T-helper 17 cell (primary cell): ENCODE measurements at regions not wholly inside any gene's neighbourhood (a gene's known extent, or its start where the extent isn't known, plus 50 kb on each side); places are given as distances from the start of the nearest gene placed in this dataset.

Experiments used
- ATAC-seq: fragments of 150-1000 bp; cut with Tn5 transposase; 2 replicates; pipeline ENCODE4 v1.10.0; 2021; ENCODE audit warnings: mild to moderate bottlenecking, moderate library complexity
- DNase-seq, 3 donors: peaks; one replicate each; pipeline versions ENCODE4 v3.0.0 to v3.0.0-alpha.2; 2020 to 2021
- H3K9me3 ChIP-seq: one replicate; pipeline ENCODE4 v1.7.0; 2013; ENCODE audit warnings: low read length, mild to moderate bottlenecking; ENCODE audit not compliant: control insufficient read depth, poor library complexity, severe bottlenecking
- H3K27ac Mint-ChIP-seq: one replicate; pipeline ENCODE4 v1.8.0; 2022; ENCODE audit warnings: mild to moderate bottlenecking, moderate library complexity, mixed read lengths
- H3K27me3 Mint-ChIP-seq: one replicate; pipeline ENCODE4 v1.8.0; 2022; ENCODE audit warnings: mixed read lengths
- H3K36me3 Mint-ChIP-seq: one replicate; pipeline ENCODE4 v1.8.0; 2022; ENCODE audit warnings: low read depth, mixed read lengths
- H3K4me1 Mint-ChIP-seq: one replicate; pipeline ENCODE4 v1.8.0; 2022; ENCODE audit warnings: mild to moderate bottlenecking, mixed read lengths
- H3K4me3 Mint-ChIP-seq: one replicate; pipeline ENCODE4 v1.8.0; 2022; ENCODE audit warnings: mild to moderate bottlenecking, moderate library complexity, mixed read lengths

GRCh38 chr16:82567175-82567574 is 59.6 kb upstream of the CDH13 start:
- H3K27ac Mint-ChIP-seq = no peak overlapping the region
- DNase-seq = no peak

GRCh38 chr16:82563401-82563800 is 63.4 kb upstream of the CDH13 start:
- no peak for DNase-seq
- Mint-ChIP-seq H3K36me3 (no peaks in the 10 kb centered on the region), H3K4me3 (no peak overlapping the region), H3K27me3 (no peaks in the 10 kb centered on the region), H3K4me1 (no peaks in the 10 kb centered on the region), H3K27ac (no peak overlapping the region)
- ATAC-seq = no peak
- H3K9me3 ChIP-seq = no peaks in the 10 kb centered on the region

More at GRCh38 chr16:82567175-82567574, 59.6 kb upstream of the CDH13 start:
- ATAC-seq = no peak
- Mint-ChIP-seq H3K36me3 (no peaks in the 10 kb centered on the region), H3K27me3 (peaks cover 14% of the 10 kb centered on the region), H3K4me3 (no peak overlapping the region), H3K4me1 (no peaks in the 10 kb centered on the region)
- H3K9me3 ChIP-seq = no peaks in the 10 kb centered on the region

- H3K9me3 ChIP-seq = no peaks in the 10 kb centered on the region
- DNase-seq (no peak), ATAC-seq (no peak)
- H3K27me3 Mint-ChIP-seq = no peaks in the 10 kb centered on the region
- no peaks in the 10 kb centered on the region for H3K36me3 Mint-ChIP-seq
- H3K4me3 Mint-ChIP-seq = no peak overlapping the region
- no peaks in the 10 kb centered on the region for H3K4me1 Mint-ChIP-seq
- no peak overlapping the region for H3K27ac Mint-ChIP-seq
These were observed 64.5 kb upstream of the CDH13 start for GRCh38 chr16:82562183-82562683.

GRCh38 chr16:82560805-82561325 is 65.9 kb upstream of the CDH13 start:
- ATAC-seq (no peak), DNase-seq (no peak)
- no peaks in the 10 kb centered on the region for H3K27me3 Mint-ChIP-seq
- no peak overlapping the region for H3K27ac Mint-ChIP-seq
- no peaks in the 10 kb centered on the region for H3K9me3 ChIP-seq
- H3K36me3 Mint-ChIP-seq = no peaks in the 10 kb centered on the region
- H3K4me1 Mint-ChIP-seq = no peaks in the 10 kb centered on the region
- no peak overlapping the region for H3K4me3 Mint-ChIP-seq

GRCh38 chr16:82544378-82545160 is 82.2 kb upstream of the CDH13 start:
- Mint-ChIP-seq H3K27me3 (peaks cover 50% of the 10 kb centered on the region), H3K36me3 (no peaks in the 10 kb centered on the region), H3K27ac (no peak overlapping the region), H3K4me3 (no peak overlapping the region), H3K4me1 (no peaks in the 10 kb centered on the region)
- ATAC-seq (no peak), DNase-seq (no peak)
- H3K9me3 ChIP-seq = no peaks in the 10 kb centered on the region

- peaks cover 43% of the 10 kb centered on the region for H3K27me3 Mint-ChIP-seq
These were observed 84.1 kb upstream of the CDH13 start for GRCh38 chr16:82542714-82543113.

GRCh38 chr16:82541103-82541502 is 85.7 kb upstream of the CDH13 start:
- peaks cover 28% of the 10 kb centered on the region for H3K27me3 Mint-ChIP-seq
- no peak for ATAC-seq

More at GRCh38 chr16:82542714-82543113, 84.1 kb upstream of the CDH13 start:
- Mint-ChIP-seq H3K4me3 (no peak overlapping the region), H3K4me1 (no peaks in the 10 kb centered on the region), H3K36me3 (no peaks in the 10 kb centered on the region), H3K27ac (no peak overlapping the region)
- no peak for DNase-seq
- H3K9me3 ChIP-seq = no peaks in the 10 kb centered on the region
- no peak for ATAC-seq

GRCh38 chr16:82535764-82536163 is 91.0 kb upstream of the CDH13 start:
- no peaks in the 10 kb centered on the region for H3K36me3 Mint-ChIP-seq
- ATAC-seq = no peak
- H3K4me1 Mint-ChIP-seq = no peaks in the 10 kb centered on the region
- no peaks in the 10 kb centered on the region for H3K9me3 ChIP-seq
- no peak overlapping the region for H3K27ac Mint-ChIP-seq
- DNase-seq = no peak
- H3K27me3 Mint-ChIP-seq = peaks cover 15% of the 10 kb centered on the region
- no peak overlapping the region for H3K4me3 Mint-ChIP-seq

More at GRCh38 chr16:82541103-82541502, 85.7 kb upstream of the CDH13 start:
- Mint-ChIP-seq H3K36me3 (no peaks in the 10 kb centered on the region), H3K4me3 (no peak overlapping the region), H3K4me1 (no peaks in the 10 kb centered on the region), H3K27ac (no peak overlapping the region)
- no peak for DNase-seq
- no peaks in the 10 kb centered on the region for H3K9me3 ChIP-seq

- peaks cover 15% of the 10 kb centered on the region for H3K27me3 Mint-ChIP-seq
- DNase-seq (no peak), ATAC-seq (no peak)
- no peaks in the 10 kb centered on the region for H3K9me3 ChIP-seq
- no peaks in the 10 kb centered on the region for H3K36me3 Mint-ChIP-seq
- no peaks in the 10 kb centered on the region for H3K4me1 Mint-ChIP-seq
- H3K4me3 Mint-ChIP-seq = no peak overlapping the region
- H3K27ac Mint-ChIP-seq = no peak overlapping the region
These were observed 91.5 kb upstream of the CDH13 start for GRCh38 chr16:82535262-82535661.

GRCh38 chr16:82533189-82533588 is 93.6 kb upstream of the CDH13 start:
- no peak overlapping the region for H3K27ac Mint-ChIP-seq
- ATAC-seq = no peak
- no peaks in the 10 kb centered on the region for H3K36me3 Mint-ChIP-seq
- H3K4me3 Mint-ChIP-seq = no peak overlapping the region
- H3K9me3 ChIP-seq = no peaks in the 10 kb centered on the region
- H3K4me1 Mint-ChIP-seq = no peaks in the 10 kb centered on the region
- DNase-seq = no peak
- H3K27me3 Mint-ChIP-seq = no peaks in the 10 kb centered on the region

GRCh38 chr16:82530883-82531282 is 95.9 kb upstream of the CDH13 start:
- no peak for ATAC-seq
- H3K27ac Mint-ChIP-seq = no peak overlapping the region
- no peaks in the 10 kb centered on the region for H3K9me3 ChIP-seq
- no peaks in the 10 kb centered on the region for H3K36me3 Mint-ChIP-seq
- no peak overlapping the region for H3K4me3 Mint-ChIP-seq
- H3K4me1 Mint-ChIP-seq = no peaks in the 10 kb centered on the region
- H3K27me3 Mint-ChIP-seq = no peaks in the 10 kb centered on the region
- DNase-seq = no peak

GRCh38 chr16:82527101-82527500 is 99.7 kb upstream of the CDH13 start:
- H3K27me3 Mint-ChIP-seq = no peaks in the 10 kb centered on the region
- ATAC-seq = no peak
- no peaks in the 10 kb centered on the region for H3K36me3 Mint-ChIP-seq
- H3K9me3 ChIP-seq = no peaks in the 10 kb centered on the region
- DNase-seq = no peak
- H3K4me1 Mint-ChIP-seq = no peaks in the 10 kb centered on the region
- H3K27ac Mint-ChIP-seq = no peak overlapping the region
- H3K4me3 Mint-ChIP-seq = no peak overlapping the region

- Mint-ChIP-seq H3K36me3 (no peaks in the 10 kb centered on the region), H3K27ac (no peak overlapping the region)
These were observed 101.8 kb upstream of the CDH13 start for GRCh38 chr16:82524976-82525375.

GRCh38 chr16:82523815-82524214 is 103.0 kb upstream of the CDH13 start:
- H3K27ac Mint-ChIP-seq = no peak overlapping the region
- no peaks in the 10 kb centered on the region for H3K36me3 Mint-ChIP-seq
- ATAC-seq (no peak), DNase-seq (no peak)
- H3K27me3 Mint-ChIP-seq = no peaks in the 10 kb centered on the region
- H3K4me3 Mint-ChIP-seq = no peak overlapping the region
- H3K9me3 ChIP-seq = no peaks in the 10 kb centered on the region
- no peaks in the 10 kb centered on the region for H3K4me1 Mint-ChIP-seq

More at GRCh38 chr16:82524976-82525375, 101.8 kb upstream of the CDH13 start:
- DNase-seq (no peak), ATAC-seq (no peak)
- Mint-ChIP-seq H3K27me3 (no peaks in the 10 kb centered on the region), H3K4me3 (no peak overlapping the region), H3K4me1 (no peaks in the 10 kb centered on the region)
- no peaks in the 10 kb centered on the region for H3K9me3 ChIP-seq
